B cell (primary cell): ENCODE measurements at regions not wholly inside any gene's neighbourhood (a gene's known extent, or its start where the extent isn't known, plus 50 kb on each side); places are given as distances from the start of the nearest gene placed in this dataset.

Experiments
- ATAC-seq: fragments of 200-7000 bp; cut with Tn5 transposase; one replicate; pipeline ENCODE4 v1.10.0; 2021; ENCODE audit warnings: low read depth, mild to moderate bottlenecking, moderate number of reproducible peaks, moderate library complexity
- CTCF ChIA-PET: fragments of 350-600 bp; sonication (Branson Sonifier 250); formaldehyde crosslinking; loops from one replicate; lab custom pipeline; 2021; ENCODE audit warnings: antibody characterized with exemption, inconsistent platforms; lab: Charles Lee
- POLR2A ChIA-PET: fragments of 350-600 bp; sonication (Branson Sonifier 250); formaldehyde crosslinking; loops from one replicate; lab custom pipeline; 2021; ENCODE audit warnings: antibody characterized with exemption; lab: Charles Lee
- DNase-seq: peaks from one replicate; pipeline ENCODE4 v3.0.0; 2013
- H2AFZ ChIP-seq: 2 replicates; pipeline ENCODE4 v1.6.1; 2012; ENCODE audit warnings: mild to moderate bottlenecking, low read depth, low read length; ENCODE audit not compliant: insufficient read depth, poor library complexity, severe bottlenecking
- H3K27ac ChIP-seq, 2 donors: 1 replicate in 1 of 2; 2 replicates in 1 of 2; pipeline ENCODE4 v1.5.1; 2012 to 2013; ENCODE audit warnings: low read length in 2 of 2, mild to moderate bottlenecking in 2 of 2, moderate library complexity in 1 of 2
- H3K27me3 ChIP-seq, 4 experiments: fragments of 200-600 bp in 1 of 4; sonication (generic) in 1 of 4; replicated peaks in 1 of 4; 1 replicate in 2 of 4; 2 replicates in 2 of 4; pipeline versions ENCODE4 v1.6.1 to v1.7.0; 2013 to 2016; ENCODE audit warnings: low read length in 3 of 4, mild to moderate bottlenecking in 2 of 4, mixed read lengths in 1 of 4, moderate library complexity in 1 of 4; ENCODE audit not compliant: insufficient read depth in 4 of 4, control insufficient read depth in 3 of 4; ENCODE audit errors: control extremely low read depth in 1 of 4
- H3K36me3 ChIP-seq, 2 experiments: replicated peaks in 1 of 2; 1 replicate in 1 of 2; 2 replicates in 1 of 2; pipeline versions ENCODE4 v1.6.1 to v1.7.1; 2013; ENCODE audit warnings: low read length in 1 of 2; ENCODE audit not compliant: insufficient read depth in 2 of 2, control insufficient read depth in 1 of 2; ENCODE audit errors: control extremely low read depth in 1 of 2, extremely low read depth in 1 of 2
- H3K4me1 ChIP-seq, 2 donors: fragments of 200-600 bp in 1 of 2; sonication (generic) in 1 of 2; 1 replicate in 1 of 2; 2 replicates in 1 of 2; pipeline versions ENCODE4 v1.5.1 to v1.6.1; 2013 to 2017; ENCODE audit warnings: low read length in 2 of 2; ENCODE audit not compliant: control insufficient read depth in 2 of 2, insufficient read depth in 2 of 2
- H3K4me2 ChIP-seq: replicated peaks from 2 replicates; pipeline ENCODE3; 2012; ENCODE audit warnings: mild to moderate bottlenecking, low read depth, low read length; ENCODE audit not compliant: poor library complexity, severe bottlenecking
- H3K4me3 ChIP-seq, 5 experiments: fragments of 200-600 bp in 1 of 5; sonication (generic) in 1 of 5; 1 replicate in 3 of 5; 2 replicates in 2 of 5; pipeline versions ENCODE4 v1.5.1 to v1.7.0; 2011 to 2016; ENCODE audit warnings: low read length in 4 of 5, mild to moderate bottlenecking in 4 of 5, low read depth in 2 of 5, control low read depth in 1 of 5, moderate library complexity in 1 of 5; ENCODE audit not compliant: insufficient read depth in 1 of 5; ENCODE audit errors: control extremely low read depth in 1 of 5, extremely low read depth in 1 of 5
- H3K79me2 ChIP-seq: fragments of 200-600 bp; sonication (generic); one replicate; pipeline ENCODE4 v1.6.0; 2016; ENCODE audit warnings: low read length; ENCODE audit not compliant: control insufficient read depth, insufficient read depth
- H3K9ac ChIP-seq: fragments of 200-600 bp; sonication (generic); 2 replicates; pipeline ENCODE4 v1.6.1; 2017; ENCODE audit warnings: mild to moderate bottlenecking, low read length, moderate library complexity
- H3K9me3 ChIP-seq, 3 donors: one replicate each; pipeline versions ENCODE4 v1.6.1 to v1.7.1; 2013; ENCODE audit warnings: low read length in 2 of 3; ENCODE audit not compliant: control insufficient read depth in 2 of 3, insufficient read depth in 1 of 3; ENCODE audit errors: control extremely low read depth in 1 of 3
- H4K20me1 ChIP-seq: 2 replicates; pipeline ENCODE4 v1.6.0; 2012; ENCODE audit warnings: mild to moderate bottlenecking, low read length; ENCODE audit not compliant: insufficient read depth, control insufficient read depth, poor library complexity, severe bottlenecking
- H3K27ac Mint-ChIP-seq: one replicate; pipeline ENCODE4 v1.8.0; 2021; ENCODE audit warnings: mixed read lengths
- H3K27me3 Mint-ChIP-seq: one replicate; pipeline ENCODE4 v1.8.0; 2021; ENCODE audit warnings: mixed read lengths
- H3K4me1 Mint-ChIP-seq: one replicate; pipeline ENCODE4 v1.8.0; 2021; ENCODE audit warnings: mixed read lengths
- H3K4me3 Mint-ChIP-seq: one replicate; pipeline ENCODE4 v1.8.0; 2021; ENCODE audit warnings: mixed read lengths
- H3K9me3 Mint-ChIP-seq: one replicate; pipeline ENCODE4 v1.8.0; 2022; ENCODE audit warnings: mixed read lengths; ENCODE audit not compliant: insufficient read depth
- EZH2 ChIP-seq: IDR thresholded peaks from 2 replicates; pipeline ENCODE4 v1.6.1; 2012; ENCODE audit warnings: borderline replicate concordance, low read depth, mild to moderate bottlenecking, moderate library complexity, low read length; ENCODE audit not compliant: insufficient read depth, poor library complexity, severe bottlenecking
- WGBS: methylation state at CpG from one replicate; pipeline ENCODE4 v1.1.5; 2013; ENCODE audit warnings: missing lambda C conversion rate; ENCODE audit not compliant: insufficient coverage; 5-methylcytosine and 5-hydroxymethylcytosine counted together
- intact Hi-C: fragments of 100-400 bp; cut with micrococcal nuclease; formaldehyde crosslinking; loops from one replicate; pipeline ENCODE4 v1.10.0; 2022
- TF ChIP-seq, protein P1 (sequence below): fragments of 200-600 bp; IDR thresholded peaks from one replicate; pipeline ENCODE4 v1.8.0; 2022; ENCODE audit warnings: antibody characterized with exemption, mild to moderate bottlenecking

GRCh38 chr10:21031232-21031795 is 134.2 kb upstream of the NEBL start:
- Histone ChIP-seq H3K27ac (no peak overlapping the region), H3K4me2 (no peak overlapping the region), H4K20me1 (no peaks in the 10 kb centered on the region), H3K27me3 (no peaks in the 10 kb centered on the region), H3K36me3 (no peaks in the 10 kb centered on the region), H2AFZ (no peak overlapping the region), H3K4me1 (no peaks in the 10 kb centered on the region), H3K9me3 (peaks cover 0 to 5% (median 0%) of the 10 kb centered on the region in 3 donors), H3K9ac (no peak overlapping the region), H3K79me2 (no peaks in the 10 kb centered on the region), H3K4me3 (no peak overlapping the region)
- ATAC-seq (no peak), DNase-seq (no peak)
- 90% methylated on average over 6 of the region's 7 CpGs for WGBS
- Mint-ChIP-seq H3K27ac (no peak overlapping the region), H3K9me3 (no peaks in the 10 kb centered on the region), H3K27me3 (no peaks in the 10 kb centered on the region), H3K4me1 (no peaks in the 10 kb centered on the region), H3K4me3 (no peak overlapping the region)
- intact Hi-C loops, result no loop called here
- TF ChIP-seq, protein P1, sequence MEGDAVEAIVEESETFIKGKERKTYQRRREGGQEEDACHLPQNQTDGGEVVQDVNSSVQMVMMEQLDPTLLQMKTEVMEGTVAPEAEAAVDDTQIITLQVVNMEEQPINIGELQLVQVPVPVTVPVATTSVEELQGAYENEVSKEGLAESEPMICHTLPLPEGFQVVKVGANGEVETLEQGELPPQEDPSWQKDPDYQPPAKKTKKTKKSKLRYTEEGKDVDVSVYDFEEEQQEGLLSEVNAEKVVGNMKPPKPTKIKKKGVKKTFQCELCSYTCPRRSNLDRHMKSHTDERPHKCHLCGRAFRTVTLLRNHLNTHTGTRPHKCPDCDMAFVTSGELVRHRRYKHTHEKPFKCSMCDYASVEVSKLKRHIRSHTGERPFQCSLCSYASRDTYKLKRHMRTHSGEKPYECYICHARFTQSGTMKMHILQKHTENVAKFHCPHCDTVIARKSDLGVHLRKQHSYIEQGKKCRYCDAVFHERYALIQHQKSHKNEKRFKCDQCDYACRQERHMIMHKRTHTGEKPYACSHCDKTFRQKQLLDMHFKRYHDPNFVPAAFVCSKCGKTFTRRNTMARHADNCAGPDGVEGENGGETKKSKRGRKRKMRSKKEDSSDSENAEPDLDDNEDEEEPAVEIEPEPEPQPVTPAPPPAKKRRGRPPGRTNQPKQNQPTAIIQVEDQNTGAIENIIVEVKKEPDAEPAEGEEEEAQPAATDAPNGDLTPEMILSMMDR, result no peak
- TF ChIP-seq EZH2, result no peak
- ChIA-PET CTCF (no interaction called here), POLR2A (no interaction called here)

- ATAC-seq, result no peak
- Histone ChIP-seq H3K4me2 (no peak overlapping the region), H3K79me2 (no peaks in the 10 kb centered on the region), H3K27me3 (no peaks in the 10 kb centered on the region), H3K9ac (no peak overlapping the region), H4K20me1 (no peaks in the 10 kb centered on the region), H3K9me3 (peaks cover 0 to 5% (median 0%) of the 10 kb centered on the region in 3 donors), H3K4me1 (no peaks in the 10 kb centered on the region), H3K4me3 (no peak overlapping the region), H2AFZ (no peak overlapping the region), H3K36me3 (no peaks in the 10 kb centered on the region), H3K27ac (no peak overlapping the region)
- WGBS, result 93% methylated on average over 10 of the region's 10 CpGs
- no peaks in the 10 kb centered on the region for H3K27me3 Mint-ChIP-seq
- H3K9me3 Mint-ChIP-seq, result no peaks in the 10 kb centered on the region
- H3K4me3 Mint-ChIP-seq, result no peak overlapping the region
- DNase-seq, result no peak
- CTCF ChIA-PET, result no interaction called here
- intact Hi-C loops, result no loop called here
- H3K4me1 Mint-ChIP-seq, result no peaks in the 10 kb centered on the region
- no peak for TF ChIP-seq EZH2
- TF ChIP-seq, protein P1, result no peak
- POLR2A ChIA-PET, result no interaction called here
- H3K27ac Mint-ChIP-seq, result no peak overlapping the region
Measured at GRCh38 chr10:21030091-21030490, 133.0 kb upstream of the NEBL start.
